Activated CD4-positive, CD25-positive, alpha-beta regulatory T cell (primary cell): ENCODE measurements at regions not wholly inside any gene's neighbourhood (a gene's known extent, or its start where the extent isn't known, plus 50 kb on each side); places are given as distances from the start of the nearest gene placed in this dataset.
"Not testable (repeated sequence)": the region's sequence is repeated elsewhere in the genome, so short reads cannot be mapped to it uniquely, and the experiment has no call there.

Experiments
- DNase-seq, 4 experiments: peaks; one replicate each; lab custom pipeline; 2025; lab: John Stamatoyannopoulos, UW

DNA sequence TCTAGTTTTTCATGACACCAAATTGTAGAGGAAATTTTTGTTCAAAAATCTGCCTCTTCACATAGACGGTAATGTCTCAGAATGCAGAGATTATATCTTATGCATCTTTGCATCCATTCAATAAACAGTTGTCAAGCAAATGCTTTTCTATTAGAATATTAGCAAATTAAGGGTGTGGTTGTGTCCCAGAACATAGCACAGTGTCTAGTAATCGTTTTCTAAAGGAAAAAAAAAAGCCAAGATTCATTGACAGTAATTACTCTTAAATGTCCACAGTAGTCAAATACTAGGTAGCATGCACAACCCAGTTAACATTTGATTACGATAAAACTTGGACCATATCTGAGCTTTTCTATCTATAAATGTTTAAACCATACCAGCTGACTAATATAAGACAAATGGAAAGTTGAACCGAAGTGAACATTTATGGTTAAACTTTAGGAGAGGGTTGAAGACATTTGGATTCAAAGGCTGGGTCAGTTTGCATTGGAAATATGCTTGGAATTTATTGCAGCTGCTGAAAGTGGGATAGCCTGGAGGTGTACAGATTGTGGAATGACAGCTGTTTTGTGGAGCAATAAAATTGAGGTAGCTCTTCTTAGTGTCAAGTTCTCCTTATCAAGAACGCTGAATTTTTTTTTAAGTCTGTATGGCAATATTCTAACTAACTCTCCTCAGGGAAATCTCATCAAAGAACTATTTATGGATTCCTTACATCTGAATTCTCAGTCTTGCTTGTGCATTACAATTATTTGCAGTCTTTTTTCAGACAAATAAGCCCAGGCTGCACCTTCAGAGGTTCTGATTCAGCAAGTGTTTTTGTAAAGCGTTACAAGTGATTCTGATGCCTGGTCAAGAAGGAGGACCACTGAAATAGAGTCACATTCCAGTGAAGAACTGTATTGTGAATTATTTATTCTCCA lies 66.7 kb upstream of the ATP2B1 start:
- no peak for DNase-seq

GRCh38 chr12:89774645-89775044 lies 66.0 kb upstream of the ATP2B1 start:
- DNase-seq: no peak

DNA sequence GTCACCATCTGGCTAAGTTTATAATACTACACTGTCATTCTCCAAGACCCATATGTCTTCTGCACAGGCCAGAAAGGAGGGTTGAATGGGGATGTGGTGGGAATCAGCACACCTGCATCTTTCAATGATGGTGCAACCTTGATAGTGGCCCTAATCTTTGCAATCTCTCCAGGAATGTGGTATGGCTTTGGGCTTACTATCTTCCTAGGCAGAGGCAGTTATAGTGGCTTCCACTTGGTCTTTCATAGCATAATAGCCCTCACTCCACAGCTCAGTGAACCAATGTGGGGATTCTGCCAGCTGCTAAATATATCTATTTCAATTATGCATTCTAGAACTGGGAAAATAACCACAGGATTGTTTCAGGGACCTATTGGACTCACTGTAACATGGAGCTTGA lies 61.8 kb upstream of the ATP2B1 start:
- DNase-seq: no peak

DNA sequence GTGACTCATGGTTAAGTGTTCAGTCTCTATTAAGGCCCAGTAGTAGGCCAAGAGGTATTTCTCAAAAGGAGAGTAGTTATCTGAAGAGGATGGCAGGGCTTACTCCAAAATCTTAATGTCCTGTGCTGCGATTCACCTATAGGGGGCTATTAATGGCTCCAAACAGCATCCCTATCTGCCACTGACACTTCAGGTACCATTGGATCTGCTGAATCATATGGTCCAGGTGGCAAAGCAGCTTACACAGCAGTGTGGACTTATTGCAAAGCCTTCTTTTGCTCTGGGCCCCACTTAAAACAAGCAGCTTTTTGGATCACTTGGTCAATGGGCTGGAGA lies 60.8 kb upstream of the ATP2B1 start:
- no peak for DNase-seq

DNA sequence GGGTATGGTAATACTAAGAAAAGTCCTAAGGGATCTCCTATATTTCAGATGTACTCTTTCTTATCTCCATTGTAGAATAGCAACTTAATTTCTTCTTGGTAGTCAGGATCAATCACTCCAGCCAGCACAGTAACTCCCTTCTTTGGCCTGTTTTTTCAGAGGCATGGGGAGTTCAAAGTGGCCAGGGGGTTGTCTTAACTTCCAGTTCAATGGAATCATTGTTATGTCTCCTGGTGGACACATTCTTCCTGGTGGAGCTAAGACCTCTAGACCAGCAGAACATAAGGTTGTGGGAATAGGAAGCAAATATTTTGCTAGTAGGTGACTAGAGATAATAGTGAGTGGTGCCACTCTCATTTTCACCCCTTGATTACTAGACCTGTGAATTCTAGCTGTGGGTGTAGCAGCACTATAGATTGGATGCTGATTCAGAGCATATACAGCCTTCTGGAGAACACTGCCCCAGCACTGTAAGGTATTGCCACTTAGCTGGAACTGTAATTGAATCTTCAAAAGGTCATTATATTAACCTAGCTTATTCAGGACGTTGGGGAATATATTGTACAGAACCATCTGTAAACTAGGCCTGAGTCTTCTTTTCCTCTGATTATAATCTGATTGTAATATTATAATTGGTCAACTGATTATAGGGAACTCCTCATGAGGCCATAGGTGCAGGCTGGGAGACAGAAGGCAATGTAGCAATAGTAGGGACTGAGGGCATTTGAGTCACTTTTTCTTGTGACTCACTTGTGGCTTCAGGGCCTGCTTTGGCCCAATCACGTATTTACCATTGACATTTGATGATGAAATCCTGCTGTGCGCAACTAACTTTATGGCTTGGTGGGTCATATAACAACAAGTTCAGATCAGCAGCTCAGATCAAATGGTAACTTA lies 60.2 kb upstream of the ATP2B1 start:
- DNase-seq: no peak

GRCh38 chr12:89765959-89766824 lies 57.6 kb upstream of the ATP2B1 start:
- no peak for DNase-seq

GRCh38 chr12:89764164-89764563 lies 55.5 kb upstream of the ATP2B1 start:
- DNase-seq: not testable (repeated sequence)

- DNase-seq: no peak
These were observed 54.0 kb upstream of the ATP2B1 start for GRCh38 chr12:89762498-89763170.

DNA sequence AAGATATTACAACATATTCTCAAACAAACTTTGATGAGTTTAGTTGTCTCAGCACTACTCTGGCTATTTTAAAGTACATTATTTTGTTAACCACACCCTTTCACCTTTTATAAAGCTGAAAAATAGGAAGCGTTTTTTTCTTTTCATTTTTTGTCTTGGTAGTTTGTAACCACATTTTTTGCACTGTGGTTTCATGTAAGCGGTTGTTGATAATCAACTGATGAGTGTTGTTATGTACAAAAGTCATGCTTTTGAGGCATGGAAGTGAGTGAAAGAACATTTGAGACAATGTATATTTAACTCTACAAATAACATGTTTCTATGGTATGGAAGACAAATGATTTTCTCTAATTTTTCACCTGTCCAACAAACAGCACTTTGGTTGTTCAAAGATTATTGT lies 52.1 kb upstream of the ATP2B1 start:
- DNase-seq: no peak
